SK-N-MC (cell line): ENCODE measurements at regions not wholly inside any gene's neighbourhood (a gene's known extent, or its start where the extent isn't known, plus 50 kb on each side); places are given as distances from the start of the nearest gene placed in this dataset.

ENCODE experiments used
- EZH2 ChIP-seq: fragments of 200-600 bp; sonication (generic); IDR thresholded peaks from one replicate; pipeline ENCODE4 v1.6.1; 2017; ENCODE audit warnings: antibody characterized with exemption
- FOXP2 ChIP-seq: optimal IDR thresholded peaks from 2 replicates; pipeline ENCODE3; 2011; ENCODE audit warnings: mild to moderate bottlenecking, moderate library complexity; ENCODE audit not compliant: insufficient read depth; ENCODE audit errors: extremely low read length, control extremely low read depth
- POLR2AphosphoS5 ChIP-seq: IDR thresholded peaks from 2 replicates; pipeline ENCODE4 v1.6.1; 2012; ENCODE audit warnings: mild to moderate bottlenecking, low read depth, low read length, borderline replicate concordance

DNA sequence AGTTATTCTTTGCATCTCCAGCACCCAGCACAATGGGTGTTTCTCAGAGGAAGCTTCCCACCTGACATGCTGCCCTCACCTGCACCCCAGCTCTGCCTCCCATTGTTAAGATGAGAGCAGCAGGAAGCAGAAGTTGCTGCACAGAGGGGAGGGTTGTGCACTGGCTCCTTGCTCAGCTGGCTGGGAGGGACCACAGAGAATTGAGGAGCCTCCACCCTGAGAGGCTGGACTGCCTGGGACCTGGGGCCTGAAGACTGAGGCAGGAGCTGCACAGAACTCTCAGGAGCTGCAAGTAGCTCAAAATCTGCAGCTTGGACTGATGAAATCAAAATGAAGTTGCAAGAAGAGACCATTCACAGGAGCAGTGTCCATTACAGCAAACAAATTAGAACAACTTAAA lies 222.3 kb upstream of the LINGO1 start:
- no peak for TF ChIP-seq POLR2AphosphoS5
- no peak for TF ChIP-seq EZH2
- TF ChIP-seq FOXP2: no peak
